Ureter (tissue), 1 donor: ENCODE measurements at regions not wholly inside any gene's neighbourhood (a gene's known extent, or its start where the extent isn't known, plus 50 kb on each side); places are given as distances from the start of the nearest gene placed in this dataset.
A peak's percentile ranks its signal among the peaks of the same experiment; 100 is the strongest.
"Not testable (repeated sequence)": the region's sequence is repeated elsewhere in the genome, so short reads cannot be mapped to it uniquely, and the experiment has no call there.

ENCODE experiments used
- DNase-seq: peaks from one replicate; pipeline ENCODE4 v3.0.0-alpha.2; 2020; ENCODE audit warnings: low spot score
- donor health status: DM: yes; HTN: yes; CAD: no.

DNA sequence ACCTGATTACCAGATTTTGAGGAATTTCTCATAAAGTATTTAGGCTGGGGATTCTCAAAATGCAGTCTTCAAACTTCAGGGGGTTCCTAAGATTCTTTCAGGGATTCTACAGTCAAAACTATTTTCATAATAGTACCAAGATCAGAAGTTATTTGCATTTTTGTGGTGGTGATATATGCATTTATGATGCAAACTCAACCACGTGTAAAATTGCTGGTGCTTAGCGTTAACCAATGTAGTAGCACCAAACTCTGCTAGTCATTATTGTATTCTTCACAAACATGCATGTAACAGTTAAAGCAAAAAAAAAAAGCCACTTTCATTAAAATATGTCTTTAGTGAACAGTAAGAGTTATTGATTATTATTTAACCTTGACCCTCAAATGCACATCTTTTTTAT, 274.9 kb upstream of the DNAJC19 start:
- no peak for DNase-seq

GRCh38 chr3:181253796-181254195, 264.3 kb upstream of the DNAJC19 start:
- DNase-seq = no peak

DNA sequence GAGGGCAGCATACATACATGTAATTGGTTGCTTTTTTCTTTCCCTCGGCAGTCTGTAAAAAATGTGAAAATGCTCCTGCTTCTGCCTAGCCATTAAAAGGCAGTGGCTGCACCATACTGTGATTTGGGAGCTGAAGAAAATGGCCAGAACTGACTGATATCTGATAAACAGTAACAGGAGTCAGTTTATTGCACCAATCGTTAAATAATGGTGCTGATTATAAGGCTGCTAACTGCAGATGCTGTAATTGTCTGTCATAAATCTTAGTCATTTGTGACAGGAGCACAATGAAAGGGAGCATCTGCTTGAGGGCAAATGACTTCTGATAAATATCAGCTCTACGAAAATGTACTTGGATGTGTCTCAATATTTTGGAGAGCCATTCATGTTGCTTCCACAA, 263.1 kb upstream of the DNAJC19 start:
- DNase-seq = no peak

DNA sequence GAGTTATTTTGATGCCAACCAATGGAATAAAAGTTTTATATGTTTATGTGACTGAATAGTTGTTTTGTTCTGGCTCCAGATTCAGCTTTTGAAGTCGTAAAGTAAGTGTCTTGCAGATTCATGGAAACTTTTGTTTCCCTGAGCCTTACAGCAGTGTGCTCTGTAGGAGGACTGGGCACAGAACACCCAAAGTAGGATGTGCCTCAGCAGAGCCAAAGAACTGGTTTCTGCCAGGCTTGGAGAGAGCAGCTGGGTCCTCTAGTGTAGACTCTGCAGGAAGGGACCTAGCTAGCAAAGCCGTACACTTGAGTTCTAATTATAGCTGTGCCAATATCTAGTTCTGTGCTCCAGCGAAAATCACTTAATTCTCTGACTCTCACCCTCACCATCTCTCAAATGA, 261.2 kb upstream of the DNAJC19 start:
- no peak for DNase-seq

DNA sequence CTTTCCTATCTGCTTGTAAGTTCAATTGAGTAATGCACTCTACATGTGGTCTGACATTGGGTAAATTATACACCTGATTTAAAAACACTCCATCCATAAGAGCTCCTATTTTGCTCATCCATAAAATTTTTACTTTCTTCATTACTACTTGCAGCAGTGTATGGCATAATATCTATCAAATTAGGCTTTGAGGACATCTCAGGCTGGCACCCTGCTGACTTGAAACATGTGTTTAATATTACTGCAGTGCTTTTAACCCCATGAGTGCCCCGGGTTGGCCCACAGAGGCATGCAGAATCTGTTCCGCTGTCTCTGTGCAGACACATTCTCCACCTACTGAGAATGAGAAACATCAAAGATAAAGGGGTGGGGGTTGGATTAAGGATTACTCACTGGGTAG, 249.9 kb upstream of the DNAJC19 start:
- DNase-seq = no peak

- DNase-seq = no peak
Observed at GRCh38 chr3:181230258-181230657, 240.7 kb upstream of the DNAJC19 start.

- no peak for DNase-seq
Observed at GRCh38 chr3:181213347-181213746, 223.8 kb upstream of the DNAJC19 start.

DNA sequence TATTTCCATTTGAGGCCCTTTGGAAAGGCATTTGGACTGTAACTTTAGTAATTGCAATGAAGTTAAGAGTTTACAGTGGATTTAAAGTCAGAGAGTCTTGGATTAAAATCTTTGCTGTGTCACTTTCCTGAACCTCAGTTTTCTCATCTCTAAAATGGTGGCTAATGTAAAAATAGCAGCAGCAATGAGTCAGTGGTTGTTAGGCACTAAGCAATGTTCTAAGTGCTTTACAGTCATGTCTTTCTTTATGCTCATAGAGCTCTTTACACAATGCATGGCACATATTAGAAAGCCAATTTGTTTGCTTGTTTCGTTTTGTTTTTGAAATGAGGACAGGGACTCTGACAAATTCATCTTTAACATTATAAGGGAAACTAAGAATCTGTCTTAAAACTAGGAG, 222.7 kb upstream of the DNAJC19 start:
- DNase-seq = no peak

GRCh38 chr3:181210275-181210674, 220.7 kb upstream of the DNAJC19 start:
- DNase-seq = no peak

DNA sequence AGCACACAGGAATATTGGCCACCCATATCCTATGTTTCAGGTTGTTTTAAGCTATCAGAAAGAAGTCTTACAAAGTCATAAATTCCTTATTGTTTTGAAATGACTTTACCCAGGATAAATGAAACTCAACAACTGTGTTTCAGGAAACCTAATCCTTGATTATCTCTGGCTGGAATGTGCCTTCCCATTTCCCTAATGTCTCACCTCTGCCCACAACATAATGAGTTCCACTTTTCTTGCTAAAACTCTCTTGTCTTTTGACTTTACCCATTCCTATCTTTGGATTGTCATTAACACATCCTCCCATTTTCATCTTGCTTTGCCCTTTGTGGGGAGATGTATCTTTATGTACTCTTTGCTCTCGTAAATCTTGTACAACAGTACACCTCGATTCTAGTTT, 200.0 kb upstream of the DNAJC19 start:
- no peak for DNase-seq

DNA sequence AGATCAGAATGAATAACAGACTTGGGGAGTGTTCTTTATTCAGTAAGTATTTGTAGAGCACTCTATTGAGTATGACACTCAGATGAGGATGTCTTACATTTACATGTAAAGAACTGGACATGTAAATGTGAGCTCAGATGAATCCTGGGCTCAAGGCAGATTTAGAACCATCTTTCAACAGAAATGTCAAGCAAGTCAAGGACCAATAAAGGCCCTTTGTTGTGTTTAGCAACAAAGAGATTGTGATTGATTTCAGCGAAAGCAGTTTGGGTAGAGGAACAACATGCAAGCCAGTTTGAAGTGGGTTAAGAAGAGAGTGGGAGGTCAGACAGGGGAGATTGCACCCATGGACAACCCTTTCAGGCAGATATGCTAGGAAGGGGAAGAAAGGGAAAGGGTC, 194.2 kb upstream of the DNAJC19 start:
- no peak for DNase-seq

DNA sequence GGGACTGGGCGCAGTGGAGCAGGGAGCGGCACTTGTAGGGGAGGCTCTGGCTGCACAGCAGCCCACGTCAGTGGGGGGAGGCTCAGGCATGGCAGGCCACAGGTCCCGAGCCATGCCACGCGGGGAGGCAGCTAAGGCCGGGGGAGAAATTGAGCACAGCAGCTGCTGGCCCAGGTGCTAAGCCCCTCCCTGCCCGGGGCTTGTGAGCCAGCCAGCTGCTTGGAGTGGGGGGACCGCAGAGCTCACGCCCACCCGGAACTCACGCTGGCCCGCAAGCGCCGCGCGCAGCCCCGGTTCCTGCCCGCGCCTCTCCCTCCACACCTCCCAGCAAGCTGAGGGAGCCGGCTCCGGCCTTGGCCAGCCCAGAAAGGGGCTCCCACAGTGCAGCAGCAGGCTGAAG, 193.5 kb upstream of the DNAJC19 start:
- not testable (repeated sequence) for DNase-seq

GRCh38 chr3:181178991-181179390, 189.5 kb upstream of the DNAJC19 start:
- DNase-seq = no peak

DNA sequence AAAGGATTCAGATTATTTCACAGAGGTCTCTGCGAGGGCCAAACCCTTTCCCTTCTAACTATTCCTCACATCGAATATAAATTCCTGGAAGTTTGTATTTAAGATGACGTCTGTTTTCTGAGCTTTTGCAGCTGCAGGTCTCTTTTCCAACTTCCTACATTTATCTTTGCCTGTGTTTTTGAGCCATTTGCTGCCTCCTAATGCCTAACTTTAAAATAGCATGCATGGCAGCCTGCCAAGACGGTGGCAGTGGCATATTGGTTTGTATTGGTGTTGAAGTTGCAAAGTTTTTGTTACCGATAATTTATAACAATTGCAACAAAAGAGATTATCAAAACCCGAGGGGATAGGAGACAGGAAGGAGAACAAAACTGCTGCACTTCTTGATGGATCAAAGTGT, 187.1 kb upstream of the DNAJC19 start:
- DNase-seq = peak; percentile 74

DNA sequence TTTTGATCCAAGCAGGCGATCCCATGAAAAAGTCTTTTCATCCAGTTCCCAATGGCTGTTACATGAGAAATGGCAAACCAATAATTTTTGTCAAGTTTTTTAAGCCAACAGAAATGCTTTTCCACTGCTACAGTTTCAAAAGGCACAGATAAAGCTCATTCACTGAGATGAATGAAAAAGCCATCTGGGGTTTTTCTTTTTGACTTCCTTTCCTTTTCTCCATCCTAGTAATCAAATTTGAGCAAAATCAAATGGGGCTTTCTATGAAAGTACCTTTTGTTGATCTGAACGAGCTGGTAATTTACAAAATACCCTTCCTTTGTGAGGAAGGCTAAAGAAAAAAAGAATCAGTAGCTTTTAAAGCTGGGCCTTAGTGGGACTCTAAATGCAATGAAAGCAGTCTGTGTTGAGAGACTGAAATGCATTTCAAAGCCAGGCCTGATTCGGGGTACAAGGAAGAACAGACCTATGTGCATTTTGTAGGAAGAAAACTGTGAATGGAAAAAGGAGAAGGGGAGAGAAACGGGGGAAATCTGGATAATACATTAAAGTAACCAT, 185.2 kb upstream of the DNAJC19 start:
- DNase-seq = no peak

DNA sequence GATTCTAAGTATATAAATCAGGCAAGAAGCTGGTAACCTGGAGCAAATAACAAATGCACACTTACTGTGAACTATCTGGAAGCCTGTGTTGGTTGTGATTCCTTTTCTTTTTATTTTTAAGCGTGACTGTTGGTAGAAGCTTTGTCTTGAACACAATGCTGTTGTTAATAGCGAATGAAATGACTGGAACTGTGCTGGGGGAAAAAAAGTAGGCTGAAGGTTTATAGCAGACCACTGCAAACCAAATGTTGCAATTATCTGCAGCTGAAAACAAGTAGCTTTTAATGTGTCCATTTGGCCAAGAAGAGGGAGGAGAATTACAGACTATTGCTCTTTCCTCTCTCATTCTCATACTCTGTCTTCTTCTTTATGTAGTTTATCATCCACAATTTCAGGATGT, 184.5 kb upstream of the DNAJC19 start:
- DNase-seq = no peak

- no peak for DNase-seq
Observed at GRCh38 chr3:181173227-181173626, 183.7 kb upstream of the DNAJC19 start.

GRCh38 chr3:181134873-181135272, 145.3 kb upstream of the DNAJC19 start:
- no peak for DNase-seq

DNA sequence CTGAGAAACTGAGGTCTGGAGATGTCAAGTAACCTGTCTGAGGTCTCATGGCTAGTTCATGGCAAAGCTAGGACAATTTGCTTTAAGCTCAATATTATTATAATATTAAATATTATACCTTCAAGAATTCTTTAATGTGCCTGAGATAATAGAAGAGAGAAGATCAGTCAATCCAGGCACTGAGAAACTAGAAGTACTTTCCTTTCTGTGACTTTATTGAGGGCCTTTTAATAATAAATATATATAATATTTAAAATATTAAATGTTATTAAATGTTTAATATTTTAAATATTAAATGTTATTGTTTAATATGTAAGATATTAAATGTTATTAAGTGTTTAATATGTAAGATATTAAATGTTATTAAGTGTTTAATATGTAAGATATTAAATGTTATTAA, 144.3 kb upstream of the DNAJC19 start:
- DNase-seq = no peak

GRCh38 chr3:181105646-181106045, 116.1 kb upstream of the DNAJC19 start:
- no peak for DNase-seq

DNA sequence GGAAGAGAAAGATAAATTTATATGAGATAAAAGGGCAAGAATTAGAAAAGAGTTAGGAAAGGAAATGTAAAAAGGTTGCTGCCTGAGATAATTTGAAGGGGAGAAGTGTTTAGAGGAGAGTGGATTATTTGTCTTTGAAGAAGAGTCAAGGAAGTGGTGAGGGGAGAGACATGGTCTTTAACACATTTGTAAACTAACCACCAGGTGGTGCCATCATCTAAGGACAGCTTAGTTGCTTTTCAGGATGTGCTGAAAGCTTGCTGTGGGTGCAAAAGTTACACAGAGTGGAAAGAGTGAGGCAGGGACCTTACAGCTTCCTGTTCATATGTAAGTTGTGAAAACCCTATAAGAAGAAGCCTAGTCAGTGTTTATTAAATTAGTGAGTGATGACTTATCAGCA, 114.1 kb upstream of the DNAJC19 start:
- no peak for DNase-seq

- no peak for DNase-seq
Observed at GRCh38 chr3:181086011-181086410, 96.5 kb upstream of the DNAJC19 start.

- no peak for DNase-seq
Observed at GRCh38 chr3:181081930-181082329, 92.4 kb upstream of the DNAJC19 start.

DNA sequence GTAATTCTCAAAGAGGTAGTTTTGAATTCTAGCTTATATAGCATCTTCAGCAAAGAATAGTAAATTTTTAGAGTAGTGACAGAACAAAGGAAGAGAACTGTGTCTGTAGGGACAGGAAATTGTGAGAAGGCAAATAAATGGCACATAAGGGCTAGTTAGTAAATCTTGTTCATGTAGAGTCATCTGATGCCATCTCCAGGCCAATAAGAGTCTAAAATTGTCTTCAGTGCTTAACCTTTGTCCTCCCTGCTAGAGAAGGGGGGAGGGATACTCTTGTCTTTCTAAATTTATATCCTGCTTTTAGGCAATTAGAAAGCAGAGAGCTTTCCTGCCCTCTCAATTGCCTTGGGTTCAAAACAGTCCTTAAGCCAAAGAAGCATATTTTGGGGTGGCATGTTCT, 87.0 kb upstream of the DNAJC19 start:
- DNase-seq = no peak

- no peak for DNase-seq
Observed at GRCh38 chr3:181075098-181075497, 85.6 kb upstream of the DNAJC19 start.
